DND-41 (cell line): ENCODE measurements at regions not wholly inside any gene's neighbourhood (a gene's known extent, or its start where the extent isn't known, plus 50 kb on each side); places are given as distances from the start of the nearest gene placed in this dataset.

Experiments
- EZH2 ChIP-seq: IDR thresholded peaks from 3 replicates; pipeline ENCODE4 v1.6.1; 2012; ENCODE audit warnings: borderline replicate concordance, low read depth, mild to moderate bottlenecking, moderate library complexity, low read length, inconsistent platforms; ENCODE audit not compliant: severe bottlenecking
- TF ChIP-seq, protein P1 (sequence below): IDR thresholded peaks from 2 replicates; pipeline ENCODE4 v1.5.1; 2012; ENCODE audit warnings: borderline replicate concordance, low read length, moderate library complexity, mild to moderate bottlenecking; ENCODE audit not compliant: poor library complexity, severe bottlenecking; ENCODE audit errors: extremely low read depth

DNA sequence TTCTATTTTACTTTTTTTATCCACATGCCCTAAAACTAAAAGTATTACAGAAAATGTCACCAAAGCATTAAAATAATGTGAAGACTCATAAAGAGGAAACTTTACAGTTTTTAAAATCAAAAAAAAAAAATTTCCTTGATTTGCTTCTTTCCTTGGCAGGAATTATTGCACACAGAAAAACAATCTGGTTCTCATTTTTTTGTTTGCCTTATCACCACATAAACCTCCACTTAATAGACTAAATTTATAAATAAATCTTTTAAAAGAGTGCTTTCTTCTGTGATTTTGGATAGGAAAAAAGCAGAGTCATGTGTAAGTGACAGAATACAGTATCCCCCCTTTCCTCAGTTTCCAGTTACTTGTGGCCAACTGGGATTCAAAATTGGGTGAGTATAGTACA is 695.1 kb upstream of the CITED2 start:
- TF ChIP-seq, protein P1, sequence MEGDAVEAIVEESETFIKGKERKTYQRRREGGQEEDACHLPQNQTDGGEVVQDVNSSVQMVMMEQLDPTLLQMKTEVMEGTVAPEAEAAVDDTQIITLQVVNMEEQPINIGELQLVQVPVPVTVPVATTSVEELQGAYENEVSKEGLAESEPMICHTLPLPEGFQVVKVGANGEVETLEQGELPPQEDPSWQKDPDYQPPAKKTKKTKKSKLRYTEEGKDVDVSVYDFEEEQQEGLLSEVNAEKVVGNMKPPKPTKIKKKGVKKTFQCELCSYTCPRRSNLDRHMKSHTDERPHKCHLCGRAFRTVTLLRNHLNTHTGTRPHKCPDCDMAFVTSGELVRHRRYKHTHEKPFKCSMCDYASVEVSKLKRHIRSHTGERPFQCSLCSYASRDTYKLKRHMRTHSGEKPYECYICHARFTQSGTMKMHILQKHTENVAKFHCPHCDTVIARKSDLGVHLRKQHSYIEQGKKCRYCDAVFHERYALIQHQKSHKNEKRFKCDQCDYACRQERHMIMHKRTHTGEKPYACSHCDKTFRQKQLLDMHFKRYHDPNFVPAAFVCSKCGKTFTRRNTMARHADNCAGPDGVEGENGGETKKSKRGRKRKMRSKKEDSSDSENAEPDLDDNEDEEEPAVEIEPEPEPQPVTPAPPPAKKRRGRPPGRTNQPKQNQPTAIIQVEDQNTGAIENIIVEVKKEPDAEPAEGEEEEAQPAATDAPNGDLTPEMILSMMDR, result no peak
- TF ChIP-seq EZH2, result no peak
